ENCODE measurements at regions not wholly inside any gene's neighbourhood (a gene's known extent, or its start where the extent isn't known, plus 50 kb on each side); places are given as distances from the start of the nearest gene placed in this dataset.

DNA sequence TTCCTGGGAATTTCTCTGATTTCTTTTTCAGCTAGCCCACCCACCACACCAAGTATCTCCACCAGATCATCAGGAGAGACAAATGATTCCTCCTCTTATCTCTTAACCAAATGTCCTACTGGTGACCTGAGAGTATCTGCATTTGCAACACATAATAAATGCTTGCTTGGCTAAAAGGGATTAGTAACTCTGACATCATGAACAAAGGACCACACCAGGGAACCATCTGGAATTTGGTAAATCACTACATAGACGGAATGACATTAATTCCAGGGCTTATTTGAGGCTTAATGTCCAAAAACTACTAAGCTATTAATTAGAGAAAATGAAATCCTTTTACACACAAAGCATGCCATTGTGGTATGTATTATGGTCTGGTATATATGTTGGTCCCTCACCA, 139.0 kb downstream of the RAP2A start:
- TF ChIP-seq, protein P1, sequence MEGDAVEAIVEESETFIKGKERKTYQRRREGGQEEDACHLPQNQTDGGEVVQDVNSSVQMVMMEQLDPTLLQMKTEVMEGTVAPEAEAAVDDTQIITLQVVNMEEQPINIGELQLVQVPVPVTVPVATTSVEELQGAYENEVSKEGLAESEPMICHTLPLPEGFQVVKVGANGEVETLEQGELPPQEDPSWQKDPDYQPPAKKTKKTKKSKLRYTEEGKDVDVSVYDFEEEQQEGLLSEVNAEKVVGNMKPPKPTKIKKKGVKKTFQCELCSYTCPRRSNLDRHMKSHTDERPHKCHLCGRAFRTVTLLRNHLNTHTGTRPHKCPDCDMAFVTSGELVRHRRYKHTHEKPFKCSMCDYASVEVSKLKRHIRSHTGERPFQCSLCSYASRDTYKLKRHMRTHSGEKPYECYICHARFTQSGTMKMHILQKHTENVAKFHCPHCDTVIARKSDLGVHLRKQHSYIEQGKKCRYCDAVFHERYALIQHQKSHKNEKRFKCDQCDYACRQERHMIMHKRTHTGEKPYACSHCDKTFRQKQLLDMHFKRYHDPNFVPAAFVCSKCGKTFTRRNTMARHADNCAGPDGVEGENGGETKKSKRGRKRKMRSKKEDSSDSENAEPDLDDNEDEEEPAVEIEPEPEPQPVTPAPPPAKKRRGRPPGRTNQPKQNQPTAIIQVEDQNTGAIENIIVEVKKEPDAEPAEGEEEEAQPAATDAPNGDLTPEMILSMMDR (IDR thresholded peaks at IDR 0.05; ENCODE audit: control extremely low read depth in 1 of 3, insufficient read depth in 1 of 3, low read depth in 1 of 3, low read length in 3 of 3): no peak
- TF ChIP-seq EGR1 (IDR thresholded peaks at IDR 0.05; ENCODE audit: borderline replicate concordance, low read depth, low read length) (no peak), FOSL1 (IDR thresholded peaks at IDR 0.05; ENCODE audit: insufficient read depth, low read depth, low read length) (no peak), ZNF274 (IDR thresholded peaks at IDR 0.05; ENCODE audit: borderline replicate concordance, extremely low read depth, low read length) (no peak), POU5F1 (IDR thresholded peaks at IDR 0.05; ENCODE audit: low read depth, low read length) (no peak)
